ENCODE measurements at regions not wholly inside any gene's neighbourhood (a gene's known extent, or its start where the extent isn't known, plus 50 kb on each side); places are given as distances from the start of the nearest gene placed in this dataset.

GRCh38 chr5:106675687-106676086 lies 995.0 kb downstream of the EFNA5 start:
- H3K4me3 ChIP-seq (replicated peaks; ENCODE audit: low read depth, low read length), result no peak overlapping the region
- DNase-seq (ENCODE audit: extremely low read depth, low read depth), result no peak
- TF ChIP-seq CTCF (IDR thresholded peaks at IDR 0.05; ENCODE audit: low read depth, low read length, missing control alignments), result no peak

- no peak for TF ChIP-seq CTCF (IDR thresholded peaks at IDR 0.05; ENCODE audit: low read depth, low read length, missing control alignments)
- DNase-seq (ENCODE audit: extremely low read depth, low read depth), result no peak
- no peak overlapping the region for H3K4me3 ChIP-seq (replicated peaks; ENCODE audit: low read depth, low read length)
Observed at GRCh38 chr5:106673941-106674340, 996.8 kb downstream of the EFNA5 start.

DNA sequence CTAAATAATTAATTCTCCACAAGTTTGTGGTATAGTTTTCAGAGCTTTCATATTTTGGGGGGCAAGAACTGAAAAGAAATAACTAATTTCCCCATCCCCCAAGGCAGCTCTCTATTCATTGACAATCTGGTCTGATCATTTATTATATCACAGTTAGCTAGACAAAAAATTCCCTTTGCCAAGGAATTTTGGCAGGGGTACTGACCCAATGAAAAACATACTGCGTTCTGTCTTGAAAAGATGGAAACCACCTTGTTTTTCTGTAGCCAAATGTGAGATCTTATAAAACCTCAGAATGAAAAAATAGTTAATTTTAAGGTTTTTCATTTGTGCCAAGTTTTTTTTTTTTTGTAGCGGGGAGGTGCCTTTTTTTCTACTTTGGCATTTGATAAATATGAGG lies 1008.9 kb downstream of the EFNA5 start:
- no peak overlapping the region for H3K4me3 ChIP-seq (replicated peaks; ENCODE audit: low read depth, low read length)
- no peak for TF ChIP-seq CTCF (IDR thresholded peaks at IDR 0.05; ENCODE audit: low read depth, low read length, missing control alignments)
- DNase-seq (ENCODE audit: extremely low read depth, low read depth), result no peak

- DNase-seq (ENCODE audit: extremely low read depth, low read depth), result no peak
- no peak overlapping the region for H3K4me3 ChIP-seq (replicated peaks; ENCODE audit: low read depth, low read length)
- TF ChIP-seq CTCF (IDR thresholded peaks at IDR 0.05; ENCODE audit: low read depth, low read length, missing control alignments), result no peak
Observed at GRCh38 chr5:106660681-106661080, 1010.1 kb downstream of the EFNA5 start.

DNA sequence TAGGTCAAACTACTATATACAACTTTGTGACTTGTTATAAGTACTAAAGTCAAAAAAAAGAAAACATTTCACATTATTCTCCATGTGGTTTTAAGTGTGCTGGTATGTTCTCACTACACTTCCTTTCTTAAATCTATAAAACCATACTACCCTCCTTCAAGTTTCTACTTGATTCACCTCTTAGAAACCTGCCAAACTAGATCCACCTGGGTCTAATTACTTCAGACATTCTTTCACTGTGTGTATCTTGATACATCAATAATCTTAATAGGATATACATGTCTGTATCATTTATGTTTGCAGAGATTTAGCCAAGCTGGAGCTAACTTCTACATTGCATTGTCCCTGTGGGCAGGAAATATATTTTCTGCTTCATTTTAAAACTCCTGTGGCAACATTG lies 1012.6 kb downstream of the EFNA5 start:
- no peak overlapping the region for H3K4me3 ChIP-seq (replicated peaks; ENCODE audit: low read depth, low read length)
- no peak for DNase-seq (ENCODE audit: extremely low read depth, low read depth)
- no peak for TF ChIP-seq CTCF (IDR thresholded peaks at IDR 0.05; ENCODE audit: low read depth, low read length, missing control alignments)

GRCh38 chr5:106656821-106657220 lies 1013.9 kb downstream of the EFNA5 start:
- no peak overlapping the region for H3K4me3 ChIP-seq (replicated peaks; ENCODE audit: low read depth, low read length)
- TF ChIP-seq CTCF (IDR thresholded peaks at IDR 0.05; ENCODE audit: low read depth, low read length, missing control alignments), result no peak
- DNase-seq (ENCODE audit: extremely low read depth, low read depth), result no peak

GRCh38 chr5:106649031-106649430 lies 1021.7 kb downstream of the EFNA5 start:
- TF ChIP-seq CTCF (IDR thresholded peaks at IDR 0.05; ENCODE audit: low read depth, low read length, missing control alignments), result no peak
- no peak overlapping the region for H3K4me3 ChIP-seq (replicated peaks; ENCODE audit: low read depth, low read length)
- DNase-seq (ENCODE audit: extremely low read depth, low read depth), result no peak

Measured in HFF-Myc (cell line).